ENCODE measurements at regions not wholly inside any gene's neighbourhood (a gene's known extent, or its start where the extent isn't known, plus 50 kb on each side); places are given as distances from the start of the nearest gene placed in this dataset.

DNA sequence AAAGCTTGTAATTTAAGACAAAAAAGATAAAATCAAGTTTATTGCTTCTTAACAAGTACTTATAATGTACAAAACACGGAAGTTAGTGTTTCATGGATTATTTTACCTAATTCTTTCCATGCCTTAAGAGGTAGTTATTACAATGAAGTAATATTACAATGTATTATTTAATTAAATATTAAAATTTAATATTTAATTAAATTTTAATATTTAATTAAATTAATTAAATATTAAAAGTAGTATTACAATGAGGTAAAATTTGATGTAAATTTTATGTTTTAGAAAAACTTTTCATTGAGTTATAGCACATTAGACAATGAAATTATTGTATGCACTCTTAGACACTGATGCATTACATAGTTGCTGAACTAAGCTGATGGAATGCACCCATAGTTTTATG is 220.7 kb upstream of the NETO1 start:
- TF ChIP-seq, protein P1, sequence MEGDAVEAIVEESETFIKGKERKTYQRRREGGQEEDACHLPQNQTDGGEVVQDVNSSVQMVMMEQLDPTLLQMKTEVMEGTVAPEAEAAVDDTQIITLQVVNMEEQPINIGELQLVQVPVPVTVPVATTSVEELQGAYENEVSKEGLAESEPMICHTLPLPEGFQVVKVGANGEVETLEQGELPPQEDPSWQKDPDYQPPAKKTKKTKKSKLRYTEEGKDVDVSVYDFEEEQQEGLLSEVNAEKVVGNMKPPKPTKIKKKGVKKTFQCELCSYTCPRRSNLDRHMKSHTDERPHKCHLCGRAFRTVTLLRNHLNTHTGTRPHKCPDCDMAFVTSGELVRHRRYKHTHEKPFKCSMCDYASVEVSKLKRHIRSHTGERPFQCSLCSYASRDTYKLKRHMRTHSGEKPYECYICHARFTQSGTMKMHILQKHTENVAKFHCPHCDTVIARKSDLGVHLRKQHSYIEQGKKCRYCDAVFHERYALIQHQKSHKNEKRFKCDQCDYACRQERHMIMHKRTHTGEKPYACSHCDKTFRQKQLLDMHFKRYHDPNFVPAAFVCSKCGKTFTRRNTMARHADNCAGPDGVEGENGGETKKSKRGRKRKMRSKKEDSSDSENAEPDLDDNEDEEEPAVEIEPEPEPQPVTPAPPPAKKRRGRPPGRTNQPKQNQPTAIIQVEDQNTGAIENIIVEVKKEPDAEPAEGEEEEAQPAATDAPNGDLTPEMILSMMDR (IDR thresholded peaks at IDR 0.05), result no peak
- TF ChIP-seq POLR2A (IDR thresholded peaks at IDR 0.05) (no peak), EP300 (IDR thresholded peaks at IDR 0.05) (no peak)
